Uterus (tissue), 3 donors: ENCODE measurements at regions not wholly inside any gene's neighbourhood (a gene's known extent, or its start where the extent isn't known, plus 50 kb on each side); places are given as distances from the start of the nearest gene placed in this dataset.

Source experiments
- DNase-seq, 2 donors: peaks; one replicate each; pipeline ENCODE4 v3.0.0-alpha.2; 2019 to 2020
- H3K27ac ChIP-seq, 2 donors: fragments of 200-600 bp; sonication (generic); 1 replicate in 1 of 2; 2 replicates in 1 of 2; pipeline ENCODE4 v1.5.1; 2016 to 2018
- H3K27me3 ChIP-seq, 2 donors: fragments of 200-600 bp; sonication (generic); one replicate each; pipeline ENCODE4 v1.5.1; 2018 to 2019; ENCODE audit warnings: control low read depth in 1 of 2
- H3K36me3 ChIP-seq, 2 donors: fragments of 200-600 bp; sonication (generic); one replicate each; pipeline ENCODE4 v1.5.1; 2019; ENCODE audit warnings: control low read depth in 1 of 2
- H3K4me1 ChIP-seq, 2 donors: fragments of 200-600 bp; sonication (generic); one replicate each; pipeline ENCODE4 v1.5.1; 2018 to 2019; ENCODE audit warnings: control low read depth in 1 of 2
- H3K4me3 ChIP-seq, 2 donors: fragments of 200-600 bp; sonication (generic); 1 replicate in 1 of 2; 2 replicates in 1 of 2; pipeline ENCODE4 v1.5.1; 2018 to 2019; ENCODE audit warnings: mild to moderate bottlenecking in 1 of 2
- H3K9me3 ChIP-seq, 2 donors: fragments of 200-600 bp; sonication (generic); one replicate each; pipeline ENCODE4 v1.5.1; 2019; ENCODE audit warnings: control low read depth in 1 of 2
- POLR2A ChIP-seq, 2 donors: fragments of 450-650 bp; IDR thresholded peaks; one replicate each; pipeline ENCODE4 v1.6.1; 2016; ENCODE audit warnings: antibody characterized with exemption in 2 of 2, mild to moderate bottlenecking in 1 of 2, moderate library complexity in 1 of 2
- intact Hi-C: fragments of 100-400 bp; cut with DNase I; formaldehyde crosslinking; loops from one replicate; pipeline ENCODE4 v1.15.1; 2023; ENCODE audit warnings: low total_unique reads
- TF ChIP-seq, protein P1 (sequence below), 4 experiments: fragments of 200-600 bp in 2 of 4; fragments of 450-650 bp in 2 of 4; sonication (generic) in 2 of 4; IDR thresholded peaks; one replicate each; pipeline ENCODE4 v1.5.1; 2016 to 2019; ENCODE audit warnings: antibody characterized with exemption in 4 of 4, mild to moderate bottlenecking in 2 of 4, moderate library complexity in 1 of 4
- donor health status: DM: yes; HTN: yes; CAD: no.

DNA sequence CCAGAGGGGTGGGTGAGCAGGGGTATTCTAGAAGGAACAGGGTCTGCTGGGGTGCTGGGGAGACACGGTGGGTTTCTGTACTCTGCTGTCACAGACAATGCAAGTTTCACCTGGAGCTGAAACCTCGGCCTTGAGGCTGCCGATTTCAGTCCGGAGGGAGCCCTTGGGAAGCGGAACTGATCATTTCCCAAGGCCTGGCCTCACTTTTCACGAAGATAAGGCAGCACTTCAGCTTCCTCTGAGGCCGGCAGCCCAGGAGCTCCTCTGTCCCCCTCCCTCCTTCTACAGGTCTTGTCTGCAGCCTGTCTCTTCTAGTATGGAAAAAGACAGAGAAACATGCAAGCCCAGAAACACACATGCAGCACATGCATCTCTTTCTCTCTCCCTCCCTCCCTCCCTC, 242.1 kb downstream of the CDC5L start:
- Histone ChIP-seq H3K9me3 (no peaks in the 10 kb centered on the region), H3K4me1 (no peaks in the 10 kb centered on the region), H3K27me3 (no peaks in the 10 kb centered on the region), H3K4me3 (no peak overlapping the region), H3K27ac (no peak overlapping the region), H3K36me3 (no peaks in the 10 kb centered on the region)
- no peak for TF ChIP-seq POLR2A (IDR thresholded peaks at IDR 0.05)
- TF ChIP-seq, protein P1, sequence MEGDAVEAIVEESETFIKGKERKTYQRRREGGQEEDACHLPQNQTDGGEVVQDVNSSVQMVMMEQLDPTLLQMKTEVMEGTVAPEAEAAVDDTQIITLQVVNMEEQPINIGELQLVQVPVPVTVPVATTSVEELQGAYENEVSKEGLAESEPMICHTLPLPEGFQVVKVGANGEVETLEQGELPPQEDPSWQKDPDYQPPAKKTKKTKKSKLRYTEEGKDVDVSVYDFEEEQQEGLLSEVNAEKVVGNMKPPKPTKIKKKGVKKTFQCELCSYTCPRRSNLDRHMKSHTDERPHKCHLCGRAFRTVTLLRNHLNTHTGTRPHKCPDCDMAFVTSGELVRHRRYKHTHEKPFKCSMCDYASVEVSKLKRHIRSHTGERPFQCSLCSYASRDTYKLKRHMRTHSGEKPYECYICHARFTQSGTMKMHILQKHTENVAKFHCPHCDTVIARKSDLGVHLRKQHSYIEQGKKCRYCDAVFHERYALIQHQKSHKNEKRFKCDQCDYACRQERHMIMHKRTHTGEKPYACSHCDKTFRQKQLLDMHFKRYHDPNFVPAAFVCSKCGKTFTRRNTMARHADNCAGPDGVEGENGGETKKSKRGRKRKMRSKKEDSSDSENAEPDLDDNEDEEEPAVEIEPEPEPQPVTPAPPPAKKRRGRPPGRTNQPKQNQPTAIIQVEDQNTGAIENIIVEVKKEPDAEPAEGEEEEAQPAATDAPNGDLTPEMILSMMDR (IDR thresholded peaks at IDR 0.05) = no peak
- no peak for DNase-seq
- intact Hi-C loops = no loop called here

DNA sequence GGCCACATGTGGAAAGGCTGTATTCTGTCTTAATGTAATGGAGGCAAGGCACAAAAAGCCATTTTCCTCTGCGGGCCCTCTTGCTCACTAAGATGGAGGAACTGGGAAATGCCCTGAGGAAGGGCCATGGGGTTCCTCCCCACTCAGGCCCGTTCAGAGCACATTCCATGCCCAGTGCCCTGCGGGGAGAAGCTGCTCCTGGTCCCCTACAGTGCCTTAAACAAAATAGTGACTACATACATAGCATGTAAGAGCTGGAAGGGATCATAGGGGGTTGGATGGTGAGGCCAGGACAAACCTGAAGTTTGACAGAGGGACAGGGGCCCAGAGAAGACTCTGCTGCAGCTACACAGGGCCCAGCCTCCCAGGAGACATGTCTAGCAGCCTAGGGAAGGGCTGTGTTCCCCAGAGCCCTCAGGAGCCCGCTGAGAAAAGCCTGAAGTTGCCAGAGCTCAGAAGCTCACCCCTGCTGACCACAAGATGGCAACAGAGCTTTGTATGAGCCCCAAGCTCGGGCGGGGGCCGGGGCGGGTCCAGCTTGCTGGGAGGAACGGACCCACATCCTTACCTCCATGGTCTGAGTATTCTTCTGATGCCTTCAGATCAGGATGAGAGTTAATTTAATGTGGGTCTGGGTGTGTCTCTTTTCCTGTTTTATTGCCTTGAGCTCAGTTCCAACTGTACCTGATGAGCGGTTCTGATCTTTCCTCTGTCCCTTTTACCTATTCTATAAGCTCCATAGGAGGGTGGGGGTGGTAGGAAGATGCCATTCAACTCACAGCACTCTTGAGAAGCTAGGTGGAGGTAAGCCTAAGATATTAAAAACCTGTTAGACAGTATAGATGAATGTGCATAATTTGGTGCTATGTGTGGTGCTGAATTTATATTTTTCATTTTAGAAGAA, 242.9 kb downstream of the CDC5L start:
- Histone ChIP-seq H3K4me1 (no peaks in the 10 kb centered on the region), H3K9me3 (no peaks in the 10 kb centered on the region), H3K27ac (no peak overlapping the region), H3K36me3 (no peaks in the 10 kb centered on the region), H3K27me3 (no peaks in the 10 kb centered on the region), H3K4me3 (no peak overlapping the region)
- TF ChIP-seq POLR2A (IDR thresholded peaks at IDR 0.05) = no peak
- TF ChIP-seq, protein P1 (IDR thresholded peaks at IDR 0.05) = peak in 1 of 4 experiments; percentile 14
- intact Hi-C loops = no loop called here
- DNase-seq = no peak

DNA sequence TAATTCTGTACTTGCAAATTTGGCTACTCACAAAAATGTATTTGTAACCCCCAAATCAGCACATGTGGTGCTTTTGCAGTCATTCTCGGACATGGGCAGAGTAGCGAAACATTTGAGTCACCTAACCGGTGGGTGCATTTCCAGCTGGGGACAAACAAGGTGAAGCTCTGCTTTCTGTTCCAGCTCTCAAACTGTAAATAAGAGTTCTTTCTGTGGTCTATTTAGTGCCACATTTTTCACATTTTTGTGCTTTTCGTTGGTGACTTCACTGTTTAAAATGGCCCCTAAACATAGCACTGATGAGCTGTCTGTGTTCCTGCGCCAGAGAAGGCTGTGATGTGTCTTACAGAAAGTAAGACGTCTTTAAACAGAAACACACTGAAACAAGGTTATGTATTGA, 244.5 kb downstream of the CDC5L start:
- Histone ChIP-seq H3K27ac (no peak overlapping the region), H3K4me1 (no peaks in the 10 kb centered on the region), H3K4me3 (no peak overlapping the region), H3K27me3 (no peaks in the 10 kb centered on the region), H3K36me3 (no peaks in the 10 kb centered on the region), H3K9me3 (no peaks in the 10 kb centered on the region)
- intact Hi-C loops = no loop called here
- TF ChIP-seq, protein P1 (IDR thresholded peaks at IDR 0.05) = no peak
- TF ChIP-seq POLR2A (IDR thresholded peaks at IDR 0.05) = no peak
- no peak for DNase-seq

DNA sequence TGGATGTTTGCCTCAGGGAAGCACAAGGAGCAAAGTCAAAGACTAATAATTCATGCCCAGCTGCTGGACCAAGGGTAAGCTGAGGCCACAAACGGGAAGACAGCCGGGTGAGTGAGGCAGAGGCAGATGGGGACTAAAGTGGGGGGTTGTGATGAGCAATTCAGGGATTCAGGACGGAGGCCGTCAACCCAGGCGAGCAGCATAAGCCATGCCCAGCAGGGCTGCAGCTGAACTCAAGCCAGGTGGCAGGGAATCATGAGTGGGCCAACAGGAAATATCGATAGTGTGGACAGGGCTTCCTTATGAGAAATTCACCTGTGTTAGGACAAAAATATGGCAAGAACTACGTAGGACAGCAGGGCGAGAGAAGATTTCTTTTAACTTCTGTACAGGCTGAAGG, 246.8 kb downstream of the CDC5L start:
- intact Hi-C loops = no loop called here
- Histone ChIP-seq H3K36me3 (no peaks in the 10 kb centered on the region), H3K27me3 (no peaks in the 10 kb centered on the region), H3K9me3 (no peaks in the 10 kb centered on the region), H3K4me3 (no peak overlapping the region), H3K4me1 (no peaks in the 10 kb centered on the region), H3K27ac (no peak overlapping the region)
- TF ChIP-seq POLR2A (IDR thresholded peaks at IDR 0.05) = no peak
- TF ChIP-seq, protein P1 (IDR thresholded peaks at IDR 0.05) = no peak
- no peak for DNase-seq

DNA sequence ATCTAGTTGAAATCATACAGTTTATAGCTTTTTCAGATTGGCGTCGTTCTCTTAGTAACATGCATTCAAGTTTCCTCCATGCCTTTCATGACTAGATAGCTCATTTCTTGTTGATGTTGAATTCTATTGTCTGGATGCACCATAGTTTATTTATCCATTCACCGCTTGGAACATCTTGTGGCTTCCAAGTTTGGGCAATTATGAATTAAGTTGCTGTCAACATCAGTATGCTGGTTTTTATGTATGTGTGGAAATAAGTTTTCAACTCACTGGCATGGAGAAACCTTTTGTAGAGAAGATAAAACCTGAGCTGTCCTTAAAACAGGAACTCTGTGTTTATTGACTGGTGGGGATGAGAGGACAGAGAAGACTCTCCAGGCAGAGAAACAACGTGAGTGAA, 248.0 kb downstream of the CDC5L start:
- no peaks in the 10 kb centered on the region for H3K9me3 ChIP-seq
- no peak overlapping the region for H3K4me3 ChIP-seq
- no peaks in the 10 kb centered on the region for H3K36me3 ChIP-seq
- H3K27me3 ChIP-seq = no peaks in the 10 kb centered on the region
- no peaks in the 10 kb centered on the region for H3K4me1 ChIP-seq
- DNase-seq = no peak
- no peak overlapping the region for H3K27ac ChIP-seq
- TF ChIP-seq, protein P1 (IDR thresholded peaks at IDR 0.05) = no peak
- TF ChIP-seq POLR2A (IDR thresholded peaks at IDR 0.05) = no peak
- intact Hi-C loops = no loop called here
